Endothelial cell of umbilical vein (primary cell): ENCODE measurements at regions not wholly inside any gene's neighbourhood (a gene's known extent, or its start where the extent isn't known, plus 50 kb on each side); places are given as distances from the start of the nearest gene placed in this dataset.
"Not testable (repeated sequence)": the region's sequence is repeated elsewhere in the genome, so short reads cannot be mapped to it uniquely, and the experiment has no call there.

Experiments used
- BruUV-seq: library from RNA; stranded (reverse); fragments of 400-500 nt; replicated peaks from 2 replicates; lab custom pipeline; 2021; lab: Mats Ljungman, UMichigan
- CTCF ChIA-PET: fragments of 300-600, 350-600 bp; sonication (Branson Sonifier 250); formaldehyde crosslinking; loops from one replicate; lab custom pipeline; 2021; ENCODE audit warnings: antibody characterized with exemption, inconsistent platforms; lab: Charles Lee
- POLR2A ChIA-PET: fragments of 300-600, 350-600 bp; sonication (Branson Sonifier 250); formaldehyde crosslinking; loops from one replicate; lab custom pipeline; 2021; ENCODE audit warnings: antibody characterized with exemption, inconsistent platforms; lab: Charles Lee
- DNase-seq: peaks from one replicate; pipeline ENCODE4 v3.0.0-alpha.2; 2011; ENCODE audit warnings: low read depth, low spot score
- FAIRE-seq: peaks from 2 replicates; lab custom pipeline; 2011; peaks lifted over from hg19 to GRCh38; lab: Jason Lieb, UNC
- H2AFZ ChIP-seq: 2 replicates; pipeline ENCODE4 v1.6.0; 2012; ENCODE audit warnings: low read depth, low read length, control low read depth, inconsistent platforms
- H3K27ac ChIP-seq: 2 replicates; pipeline ENCODE4 v1.5.1; 2011; ENCODE audit warnings: low read depth, mild to moderate bottlenecking, control low read depth, low read length, moderate library complexity; ENCODE audit not compliant: insufficient read depth
- H3K27me3 ChIP-seq, 2 experiments: 2 replicates each; pipeline versions ENCODE4 v1.6.0 to v1.6.1; 2011; ENCODE audit warnings: low read length in 2 of 2, mixed read lengths in 1 of 2; ENCODE audit not compliant: control insufficient read depth in 2 of 2, insufficient read depth in 2 of 2
- H3K36me3 ChIP-seq, 2 experiments: 2 replicates in 1 of 2; 3 replicates in 1 of 2; pipeline ENCODE4 v1.5.1; 2011; ENCODE audit warnings: low read length in 2 of 2, mild to moderate bottlenecking in 1 of 2, moderate library complexity in 1 of 2; ENCODE audit not compliant: control insufficient read depth in 2 of 2, insufficient read depth in 2 of 2; ENCODE audit errors: extremely low read depth in 1 of 2
- H3K4me1 ChIP-seq: 3 replicates; pipeline ENCODE4 v1.5.1; 2011; ENCODE audit warnings: mild to moderate bottlenecking, low read length; ENCODE audit not compliant: control insufficient read depth, insufficient read depth; ENCODE audit errors: extremely low read depth
- H3K4me2 ChIP-seq: 2 replicates; pipeline ENCODE4 v1.6.1; 2011; ENCODE audit warnings: low read length, control low read depth, mixed read lengths; ENCODE audit not compliant: insufficient read depth
- H3K4me3 ChIP-seq, 3 experiments: fragments of 200-600 bp in 1 of 3; sonication (generic), shearing (Covaris generic) in 1 of 3; replicated peaks in 1 of 3; 2 replicates each; pipeline ENCODE4 v1.5.1; 2011 to 2016; ENCODE audit warnings: control low read depth in 3 of 3, low read length in 3 of 3, mild to moderate bottlenecking in 2 of 3, inconsistent platforms in 1 of 3, low read depth in 1 of 3, moderate library complexity in 1 of 3; ENCODE audit not compliant: insufficient read depth in 1 of 3
- H3K79me2 ChIP-seq: 2 replicates; pipeline ENCODE4 v1.6.0; 2012; ENCODE audit warnings: low read length, inconsistent platforms; ENCODE audit not compliant: control insufficient read depth, insufficient read depth
- H3K9ac ChIP-seq: replicated peaks from 2 replicates; pipeline ENCODE3; 2011; ENCODE audit warnings: low read length, control low read depth; ENCODE audit not compliant: insufficient read depth; ENCODE audit errors: extremely low read depth
- H3K9me1 ChIP-seq: replicated peaks from 3 replicates; pipeline ENCODE4 v1.6.0; 2011; ENCODE audit warnings: mild to moderate bottlenecking, low read length; ENCODE audit not compliant: control insufficient read depth, insufficient read depth; ENCODE audit errors: extremely low read depth
- H3K9me3 ChIP-seq: replicated peaks from 2 replicates; pipeline ENCODE4 v1.5.1; 2012; ENCODE audit warnings: low read length, inconsistent platforms; ENCODE audit not compliant: control insufficient read depth, insufficient read depth
- H4K20me1 ChIP-seq: replicated peaks from 2 replicates; pipeline ENCODE3; 2011; ENCODE audit warnings: mild to moderate bottlenecking, low read length; ENCODE audit not compliant: control insufficient read depth, insufficient read depth; ENCODE audit errors: extremely low read depth
- CTCF ChIP-seq, 2 donors: IDR thresholded peaks; 1 replicate in 1 of 2; 2 replicates in 1 of 2; pipeline ENCODE4 v1.5.1; 2011; ENCODE audit warnings: low read length in 2 of 2, mild to moderate bottlenecking in 2 of 2, moderate library complexity in 2 of 2, control low read depth in 1 of 2, inconsistent platforms in 1 of 2, low read depth in 1 of 2; ENCODE audit not compliant: insufficient read depth in 1 of 2; ENCODE audit errors: extremely low read depth in 1 of 2
- EZH2 ChIP-seq: IDR thresholded peaks from 2 replicates; pipeline ENCODE4 v1.6.1; 2012; ENCODE audit warnings: borderline replicate concordance, low read depth, mild to moderate bottlenecking, moderate library complexity, low read length, inconsistent platforms; ENCODE audit not compliant: severe bottlenecking
- FOS ChIP-seq: IDR thresholded peaks from 2 replicates; pipeline ENCODE4 v1.6.1; 2011; ENCODE audit warnings: mild to moderate bottlenecking, low read length, moderate library complexity, borderline replicate concordance; ENCODE audit not compliant: insufficient read depth
- GATA2 ChIP-seq: IDR thresholded peaks from 2 replicates; pipeline ENCODE4 v1.7.0; 2011; ENCODE audit warnings: low read depth, mild to moderate bottlenecking, moderate library complexity, mixed read lengths, low read length; ENCODE audit not compliant: insufficient read length, insufficient read depth
- JUN ChIP-seq: IDR thresholded peaks from 2 replicates; pipeline ENCODE4 v1.6.1; 2011; ENCODE audit warnings: borderline replicate concordance, low read depth; ENCODE audit not compliant: insufficient read length, insufficient read depth
- MYC ChIP-seq: IDR thresholded peaks from one replicate; pipeline ENCODE4 v1.6.1; 2011; ENCODE audit warnings: mild to moderate bottlenecking, low read depth, low read length
- POLR2A ChIP-seq: IDR thresholded peaks from 2 replicates; pipeline ENCODE4 v1.6.1; 2012; ENCODE audit warnings: low read depth, mild to moderate bottlenecking, control low read depth, low read length
- POLR2AphosphoS5 ChIP-seq: IDR thresholded peaks from 2 replicates; pipeline ENCODE4 v1.6.1; 2012; ENCODE audit warnings: low read depth, mild to moderate bottlenecking, control low read depth, low read length, moderate library complexity; ENCODE audit not compliant: insufficient read depth
- dilution Hi-C: fragments of 300-500 bp; cut with MboI; formaldehyde crosslinking; loops from one replicate; pipeline ENCODE4 v1.15.0; 2019; ENCODE audit warnings: low sequenced_read_pairs; ENCODE audit not compliant: extremely low pct_ligation_motif_present
- intact Hi-C: fragments of 100-400 bp; cut with micrococcal nuclease; formaldehyde crosslinking; loops from one replicate; pipeline ENCODE4 v1.10.0; 2022
- TF ChIP-seq, protein P1 (sequence below): IDR thresholded peaks from 2 replicates; pipeline ENCODE4 v1.6.1; 2011; ENCODE audit not compliant: insufficient read depth, insufficient read length

GRCh38 chr6:132021552-132022375 lies 70.6 kb upstream of the CCN2 start:
- Histone ChIP-seq H3K36me3 (no peaks in the 10 kb centered on the region), H4K20me1 (no peaks in the 10 kb centered on the region), H3K9ac (no peak overlapping the region), H3K4me3 (no peak overlapping the region), H3K9me1 (no peaks in the 10 kb centered on the region), H3K4me2 (no peak overlapping the region), H3K79me2 (no peaks in the 10 kb centered on the region), H3K27me3 (no peaks in the 10 kb centered on the region), H3K9me3 (no peaks in the 10 kb centered on the region), H3K27ac (no peak overlapping the region), H3K4me1 (no peaks in the 10 kb centered on the region), H2AFZ (no peak overlapping the region)
- FAIRE-seq, result no peak
- DNase-seq, result no peak
- TF ChIP-seq EZH2 (no peak), FOS (no peak), POLR2A (no peak), CTCF (IDR thresholded peaks at IDR 0.05; ENCODE audit: extremely low read depth in 1 of 2, insufficient read depth in 1 of 2, low read depth in 1 of 2, low read length in 2 of 2) (no peak), JUN (no peak), POLR2AphosphoS5 (no peak), MYC (no peak), GATA2 (no peak)
- TF ChIP-seq, protein P1, sequence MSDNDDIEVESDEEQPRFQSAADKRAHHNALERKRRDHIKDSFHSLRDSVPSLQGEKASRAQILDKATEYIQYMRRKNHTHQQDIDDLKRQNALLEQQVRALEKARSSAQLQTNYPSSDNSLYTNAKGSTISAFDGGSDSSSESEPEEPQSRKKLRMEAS, result no peak
- ChIA-PET POLR2A (no interaction called here), CTCF (no interaction called here)
- BruUV-seq, result no TSS peak
- dilution Hi-C loops, result no loop called here
- intact Hi-C loops, result no loop called here

DNA sequence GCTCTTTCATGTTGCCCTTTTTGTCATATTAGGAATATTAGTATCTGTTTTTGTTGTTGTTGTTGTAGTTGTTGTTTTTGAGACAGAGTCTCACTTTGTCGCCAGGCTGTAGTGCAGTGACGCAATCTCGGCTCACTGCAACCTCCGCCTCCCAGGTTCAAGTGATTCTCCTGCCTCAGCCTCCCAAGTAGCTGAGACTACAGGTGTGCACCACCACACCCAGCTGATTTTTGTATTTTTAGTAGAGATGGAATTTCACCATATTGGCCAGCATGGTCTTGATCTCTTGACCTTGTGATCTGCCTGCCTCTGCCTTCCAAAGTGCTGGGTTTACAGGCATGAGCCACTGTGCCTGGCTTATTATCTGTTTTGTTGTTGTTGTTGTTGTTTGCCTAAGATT lies 69.7 kb upstream of the CCN2 start:
- H3K4me1 ChIP-seq, H3K27me3 ChIP-seq, DNase-seq, H4K20me1 ChIP-seq, H3K9me1 ChIP-seq, CTCF ChIA-PET, H3K79me2 ChIP-seq, intact Hi-C loops, POLR2A ChIA-PET, dilution Hi-C loops, BruUV-seq, H3K9me3 ChIP-seq, H3K27ac ChIP-seq, H3K4me3 ChIP-seq, H3K9ac ChIP-seq, H2AFZ ChIP-seq, FAIRE-seq, H3K36me3 ChIP-seq, H3K4me2 ChIP-seq: not testable (repeated sequence)
